ENCODE measurements at regions not wholly inside any gene's neighbourhood (a gene's known extent, or its start where the extent isn't known, plus 50 kb on each side); places are given as distances from the start of the nearest gene placed in this dataset.

DNA sequence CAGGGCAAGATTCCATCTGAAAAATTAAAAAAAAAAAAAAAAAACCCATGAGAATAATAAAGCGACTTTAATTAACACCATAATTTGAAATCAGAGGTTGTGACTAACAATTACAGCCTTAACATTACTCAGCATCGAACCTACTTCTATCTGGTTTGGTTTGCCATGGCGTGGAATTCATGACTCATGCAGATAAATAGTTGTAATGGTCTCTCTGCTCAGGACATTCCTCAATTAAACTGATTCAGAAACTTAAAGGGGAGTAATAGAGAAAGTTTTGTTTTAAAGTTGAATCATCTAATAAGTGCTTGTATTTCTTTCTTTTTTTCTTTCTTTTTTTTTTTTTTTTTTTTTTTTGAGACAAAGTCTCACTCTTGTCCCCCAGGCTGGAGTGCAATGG is 135.5 kb downstream of the SPATA31D1 start:
- no peaks in the 10 kb centered on the region for H3K36me3 ChIP-seq
- H3K4me3 ChIP-seq, result no peak overlapping the region
- TF ChIP-seq, protein P1, sequence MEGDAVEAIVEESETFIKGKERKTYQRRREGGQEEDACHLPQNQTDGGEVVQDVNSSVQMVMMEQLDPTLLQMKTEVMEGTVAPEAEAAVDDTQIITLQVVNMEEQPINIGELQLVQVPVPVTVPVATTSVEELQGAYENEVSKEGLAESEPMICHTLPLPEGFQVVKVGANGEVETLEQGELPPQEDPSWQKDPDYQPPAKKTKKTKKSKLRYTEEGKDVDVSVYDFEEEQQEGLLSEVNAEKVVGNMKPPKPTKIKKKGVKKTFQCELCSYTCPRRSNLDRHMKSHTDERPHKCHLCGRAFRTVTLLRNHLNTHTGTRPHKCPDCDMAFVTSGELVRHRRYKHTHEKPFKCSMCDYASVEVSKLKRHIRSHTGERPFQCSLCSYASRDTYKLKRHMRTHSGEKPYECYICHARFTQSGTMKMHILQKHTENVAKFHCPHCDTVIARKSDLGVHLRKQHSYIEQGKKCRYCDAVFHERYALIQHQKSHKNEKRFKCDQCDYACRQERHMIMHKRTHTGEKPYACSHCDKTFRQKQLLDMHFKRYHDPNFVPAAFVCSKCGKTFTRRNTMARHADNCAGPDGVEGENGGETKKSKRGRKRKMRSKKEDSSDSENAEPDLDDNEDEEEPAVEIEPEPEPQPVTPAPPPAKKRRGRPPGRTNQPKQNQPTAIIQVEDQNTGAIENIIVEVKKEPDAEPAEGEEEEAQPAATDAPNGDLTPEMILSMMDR (IDR thresholded peaks at IDR 0.05), result no peak
- H3K27me3 ChIP-seq, result no peaks in the 10 kb centered on the region
- H3K9me3 ChIP-seq, result no peaks in the 10 kb centered on the region
- H3K4me1 ChIP-seq, result no peaks in the 10 kb centered on the region
- no peak overlapping the region for H3K9ac ChIP-seq (ENCODE audit: low read depth in 2 of 2, low read length in 2 of 2)
- H3K27ac ChIP-seq, result no peak overlapping the region
- intact Hi-C loops (cut with DNase I), result no loop called here
- DNase-seq, result no peak

DNA sequence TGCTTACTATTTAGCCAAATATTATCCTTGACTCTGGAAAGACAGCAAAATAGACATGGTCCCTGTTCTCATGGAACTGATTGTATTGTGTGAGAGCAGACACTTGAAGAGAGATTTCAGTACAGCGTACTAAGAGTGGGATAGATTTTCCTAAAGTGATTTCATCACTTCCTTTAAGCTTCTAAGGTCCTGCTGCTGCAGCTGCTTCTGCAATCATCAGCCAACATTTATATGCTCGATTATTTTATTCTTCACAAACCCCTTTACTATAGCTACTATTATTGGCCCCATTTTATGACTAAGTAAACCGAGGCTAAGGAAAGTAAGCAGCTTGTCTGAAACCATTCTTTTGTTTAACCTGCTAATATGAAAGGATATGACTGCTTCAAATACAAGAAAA is 137.7 kb downstream of the SPATA31D1 start:
- DNase-seq, result no peak
- H3K9ac ChIP-seq (ENCODE audit: low read depth in 2 of 2, low read length in 2 of 2), result no peak overlapping the region

DNA sequence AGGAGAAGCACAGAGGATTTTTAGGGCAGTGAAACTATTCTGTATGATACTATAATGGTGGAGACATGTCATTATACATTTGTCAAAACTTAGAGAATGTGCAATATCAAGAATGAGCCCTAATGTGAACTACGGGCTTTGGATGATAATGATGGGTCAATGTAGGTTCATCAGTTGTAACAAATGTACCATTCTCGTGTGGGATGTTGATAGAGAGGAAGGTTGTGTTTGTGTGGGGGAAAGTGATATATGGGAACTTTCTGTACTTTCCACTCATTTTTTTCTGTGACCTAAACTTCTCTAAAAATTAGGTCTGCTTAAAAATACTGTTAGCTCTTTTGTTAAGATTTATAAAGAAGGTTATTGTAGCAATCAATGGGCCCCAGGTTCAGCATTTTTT is 138.9 kb downstream of the SPATA31D1 start:
- Histone ChIP-seq H3K4me3 (no peak overlapping the region), H3K9ac (ENCODE audit: low read depth in 2 of 2, low read length in 2 of 2) (no peak overlapping the region), H3K36me3 (no peaks in the 10 kb centered on the region), H3K4me1 (no peaks in the 10 kb centered on the region), H3K27ac (no peak overlapping the region), H3K27me3 (no peaks in the 10 kb centered on the region), H3K9me3 (no peaks in the 10 kb centered on the region)
- DNase-seq, result no peak
- TF ChIP-seq, protein P1 (IDR thresholded peaks at IDR 0.05), result no peak
- intact Hi-C loops (cut with DNase I), result no loop called here

More for the DNA sequence above, 137.7 kb downstream of the SPATA31D1 start:
- no peak overlapping the region for H3K4me3 ChIP-seq
- H3K4me1 ChIP-seq, result no peaks in the 10 kb centered on the region
- no peaks in the 10 kb centered on the region for H3K9me3 ChIP-seq
- no peaks in the 10 kb centered on the region for H3K27me3 ChIP-seq
- TF ChIP-seq, protein P1 (IDR thresholded peaks at IDR 0.05), result no peak
- H3K36me3 ChIP-seq, result no peaks in the 10 kb centered on the region
- H3K27ac ChIP-seq, result no peak overlapping the region
- intact Hi-C loops (cut with DNase I), result no loop called here

DNA sequence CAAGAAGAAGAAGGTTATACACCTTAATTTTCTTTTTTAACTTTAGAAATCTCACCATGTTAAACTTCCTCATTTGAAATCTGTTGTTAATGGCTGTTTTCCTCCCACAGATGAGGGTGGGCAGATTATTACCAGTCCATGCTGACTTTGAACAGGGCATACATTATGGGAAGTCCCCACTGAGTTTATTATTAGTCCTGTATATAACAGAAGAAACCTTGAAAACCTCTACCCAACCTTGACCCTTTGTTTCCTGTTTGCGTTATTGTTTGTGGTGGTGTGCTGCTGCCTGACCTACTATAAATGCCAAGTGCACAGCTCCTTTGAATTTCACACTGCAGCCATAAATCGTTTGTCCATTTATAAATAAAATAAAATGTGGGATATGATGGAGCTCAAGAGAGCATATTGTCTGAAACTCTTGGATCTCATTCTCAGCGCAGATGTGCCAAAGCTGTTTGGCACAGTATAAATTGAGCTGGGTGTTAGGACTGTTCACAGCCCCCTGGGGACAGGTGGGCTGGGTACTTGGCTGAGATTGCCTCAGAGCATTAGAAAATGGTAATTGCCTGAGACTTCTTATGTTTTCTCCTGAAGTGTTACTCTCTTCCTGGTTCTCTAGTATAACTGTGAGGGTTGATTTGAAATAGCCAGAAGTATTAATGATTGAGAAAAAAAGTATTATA is 139.6 kb downstream of the SPATA31D1 start:
- no peak overlapping the region for H3K4me3 ChIP-seq
- intact Hi-C loops (cut with DNase I), result no loop called here
- no peak for DNase-seq
- H3K36me3 ChIP-seq, result no peaks in the 10 kb centered on the region
- H3K4me1 ChIP-seq, result no peaks in the 10 kb centered on the region
- H3K27ac ChIP-seq, result no peak overlapping the region
- H3K9ac ChIP-seq (ENCODE audit: low read depth in 2 of 2, low read length in 2 of 2), result no peak overlapping the region
- no peaks in the 10 kb centered on the region for H3K9me3 ChIP-seq
- H3K27me3 ChIP-seq, result no peaks in the 10 kb centered on the region
- TF ChIP-seq, protein P1 (IDR thresholded peaks at IDR 0.05), result no peak

DNA sequence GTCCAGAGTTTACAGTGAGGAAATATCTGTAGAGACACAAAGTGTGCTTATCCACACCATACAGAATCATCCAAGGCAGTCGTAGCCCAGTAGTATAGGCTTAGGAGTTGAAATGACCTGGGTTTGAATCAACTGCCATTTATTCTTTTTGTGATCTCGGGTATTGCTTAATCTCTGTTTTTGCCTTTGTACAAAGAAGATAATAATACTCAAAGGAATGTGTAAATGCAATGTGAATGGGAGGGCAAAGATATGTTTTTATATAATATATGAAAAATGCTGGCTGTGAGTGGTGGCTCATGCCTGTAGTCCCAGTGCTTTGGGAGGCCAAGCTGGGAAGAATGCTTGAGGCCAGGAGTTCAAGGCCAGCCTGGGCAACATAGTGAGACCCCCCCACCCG is 141.1 kb downstream of the SPATA31D1 start:
- Histone ChIP-seq H3K9me3 (no peaks in the 10 kb centered on the region), H3K9ac (ENCODE audit: low read depth in 2 of 2, low read length in 2 of 2) (no peak overlapping the region), H3K36me3 (no peaks in the 10 kb centered on the region), H3K4me3 (no peak overlapping the region), H3K4me1 (no peaks in the 10 kb centered on the region), H3K27ac (no peak overlapping the region), H3K27me3 (no peaks in the 10 kb centered on the region)
- intact Hi-C loops (cut with DNase I), result no loop called here
- no peak for DNase-seq
- TF ChIP-seq, protein P1 (IDR thresholded peaks at IDR 0.05), result no peak

Data from colonic mucosa (tissue), 4 donors.